HepG2 (cell line): ENCODE measurements at regions not wholly inside any gene's neighbourhood (a gene's known extent, or its start where the extent isn't known, plus 50 kb on each side); places are given as distances from the start of the nearest gene placed in this dataset.

Experiments used
- DPF2 ChIP-seq: sonication (generic); formaldehyde crosslinking; IDR thresholded peaks from 2 replicates; pipeline ENCODE4 v1.4.0; 2020; ENCODE audit warnings: mild to moderate bottlenecking, low read depth, missing genetic modification reagents, borderline replicate concordance
- HNRNPLL ChIP-seq: fragments of 200-400 bp; formaldehyde crosslinking; IDR thresholded peaks from 2 replicates; pipeline ENCODE4 v1.6.1; 2017; ENCODE audit warnings: mild to moderate bottlenecking, low read depth, low read length; ENCODE audit not compliant: poor library complexity, severe bottlenecking
- NR2F2 ChIP-seq: IDR thresholded peaks from 2 replicates; pipeline ENCODE4 v1.6.1; 2012; ENCODE audit warnings: low read depth, inconsistent platforms, borderline replicate concordance
- ZBTB7B ChIP-seq: sonication (generic); formaldehyde crosslinking; IDR thresholded peaks from 2 replicates; pipeline ENCODE4 v1.4.0; 2020; ENCODE audit warnings: missing genetic modification reagents
- ZMYM4 ChIP-seq: sonication (generic); formaldehyde crosslinking; IDR thresholded peaks from 2 replicates; pipeline ENCODE4 v1.8.1; 2023; ENCODE audit warnings: mild to moderate bottlenecking, missing genetic modification reagents
- ZNF260 ChIP-seq: sonication (generic); formaldehyde crosslinking; IDR thresholded peaks from 2 replicates; pipeline ENCODE4 v1.4.0; 2020; ENCODE audit warnings: missing genetic modification reagents, low read depth, mild to moderate bottlenecking, borderline replicate concordance
- ZNF281 ChIP-seq: sonication (generic); formaldehyde crosslinking; IDR thresholded peaks from 2 replicates; pipeline ENCODE4 v1.4.0; 2020; ENCODE audit warnings: missing genetic modification reagents, borderline replicate concordance
- ZNF326 ChIP-seq: sonication (generic); formaldehyde crosslinking; IDR thresholded peaks from 2 replicates; pipeline ENCODE4 v1.4.0; 2020; ENCODE audit warnings: missing genetic modification reagents, borderline replicate concordance
- ZNF33A ChIP-seq: sonication (generic); formaldehyde crosslinking; IDR thresholded peaks from 2 replicates; pipeline ENCODE4 v1.5.1; 2020; ENCODE audit warnings: missing genetic modification reagents, mild to moderate bottlenecking, moderate library complexity, borderline replicate concordance
- ZNF557 ChIP-seq: sonication (generic); formaldehyde crosslinking; IDR thresholded peaks from 2 replicates; pipeline ENCODE4 v1.4.0; 2020; ENCODE audit warnings: missing genetic modification reagents
- ZNF766 ChIP-seq: sonication (generic); formaldehyde crosslinking; IDR thresholded peaks from 2 replicates; pipeline ENCODE4 v1.5.0; 2020; ENCODE audit warnings: missing genetic modification reagents, borderline replicate concordance
- TF ChIP-seq, protein P1 (sequence below): sonication (generic); formaldehyde crosslinking; IDR thresholded peaks from 2 replicates; pipeline ENCODE4 v1.4.0; 2020; ENCODE audit warnings: mild to moderate bottlenecking, missing genetic modification reagents
- TF ChIP-seq, protein P2 (sequence below): sonication (generic); formaldehyde crosslinking; conservative IDR thresholded peaks from 2 replicates; pipeline ENCODE4 v1.4.0; 2020; ENCODE audit warnings: missing genetic modification reagents

GRCh38 chr1:178620584-178621475 is 104.2 kb upstream of the RALGPS2 start (continued):
- TF ChIP-seq, protein P1, sequence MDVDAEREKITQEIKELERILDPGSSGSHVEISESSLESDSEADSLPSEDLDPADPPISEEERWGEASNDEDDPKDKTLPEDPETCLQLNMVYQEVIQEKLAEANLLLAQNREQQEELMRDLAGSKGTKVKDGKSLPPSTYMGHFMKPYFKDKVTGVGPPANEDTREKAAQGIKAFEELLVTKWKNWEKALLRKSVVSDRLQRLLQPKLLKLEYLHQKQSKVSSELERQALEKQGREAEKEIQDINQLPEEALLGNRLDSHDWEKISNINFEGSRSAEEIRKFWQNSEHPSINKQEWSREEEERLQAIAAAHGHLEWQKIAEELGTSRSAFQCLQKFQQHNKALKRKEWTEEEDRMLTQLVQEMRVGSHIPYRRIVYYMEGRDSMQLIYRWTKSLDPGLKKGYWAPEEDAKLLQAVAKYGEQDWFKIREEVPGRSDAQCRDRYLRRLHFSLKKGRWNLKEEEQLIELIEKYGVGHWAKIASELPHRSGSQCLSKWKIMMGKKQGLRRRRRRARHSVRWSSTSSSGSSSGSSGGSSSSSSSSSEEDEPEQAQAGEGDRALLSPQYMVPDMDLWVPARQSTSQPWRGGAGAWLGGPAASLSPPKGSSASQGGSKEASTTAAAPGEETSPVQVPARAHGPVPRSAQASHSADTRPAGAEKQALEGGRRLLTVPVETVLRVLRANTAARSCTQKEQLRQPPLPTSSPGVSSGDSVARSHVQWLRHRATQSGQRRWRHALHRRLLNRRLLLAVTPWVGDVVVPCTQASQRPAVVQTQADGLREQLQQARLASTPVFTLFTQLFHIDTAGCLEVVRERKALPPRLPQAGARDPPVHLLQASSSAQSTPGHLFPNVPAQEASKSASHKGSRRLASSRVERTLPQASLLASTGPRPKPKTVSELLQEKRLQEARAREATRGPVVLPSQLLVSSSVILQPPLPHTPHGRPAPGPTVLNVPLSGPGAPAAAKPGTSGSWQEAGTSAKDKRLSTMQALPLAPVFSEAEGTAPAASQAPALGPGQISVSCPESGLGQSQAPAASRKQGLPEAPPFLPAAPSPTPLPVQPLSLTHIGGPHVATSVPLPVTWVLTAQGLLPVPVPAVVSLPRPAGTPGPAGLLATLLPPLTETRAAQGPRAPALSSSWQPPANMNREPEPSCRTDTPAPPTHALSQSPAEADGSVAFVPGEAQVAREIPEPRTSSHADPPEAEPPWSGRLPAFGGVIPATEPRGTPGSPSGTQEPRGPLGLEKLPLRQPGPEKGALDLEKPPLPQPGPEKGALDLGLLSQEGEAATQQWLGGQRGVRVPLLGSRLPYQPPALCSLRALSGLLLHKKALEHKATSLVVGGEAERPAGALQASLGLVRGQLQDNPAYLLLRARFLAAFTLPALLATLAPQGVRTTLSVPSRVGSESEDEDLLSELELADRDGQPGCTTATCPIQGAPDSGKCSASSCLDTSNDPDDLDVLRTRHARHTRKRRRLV (CRISPR knock-in tag): no peak
- TF ChIP-seq, protein P2, sequence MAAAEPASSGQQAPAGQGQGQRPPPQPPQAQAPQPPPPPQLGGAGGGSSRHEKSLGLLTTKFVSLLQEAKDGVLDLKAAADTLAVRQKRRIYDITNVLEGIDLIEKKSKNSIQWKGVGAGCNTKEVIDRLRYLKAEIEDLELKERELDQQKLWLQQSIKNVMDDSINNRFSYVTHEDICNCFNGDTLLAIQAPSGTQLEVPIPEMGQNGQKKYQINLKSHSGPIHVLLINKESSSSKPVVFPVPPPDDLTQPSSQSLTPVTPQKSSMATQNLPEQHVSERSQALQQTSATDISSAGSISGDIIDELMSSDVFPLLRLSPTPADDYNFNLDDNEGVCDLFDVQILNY: no peak
- TF ChIP-seq ZNF281 (peak; percentile 82), ZBTB7B (peak; percentile 80; the same call in 1 of the 2 replicates), DPF2 (CRISPR knock-in tag) (0 out of 2 replicates have a peak, but pooled peaks have one; percentile 54), ZNF33A (CRISPR knock-in tag) (no peak), ZNF326 (CRISPR knock-in tag) (no peak), HNRNPLL (no peak), ZNF557 (CRISPR knock-in tag) (no peak), NR2F2 (peak; percentile 91), ZMYM4 (CRISPR knock-in tag) (peak; percentile 89), ZNF766 (CRISPR knock-in tag) (peak; percentile 99; the same call in 1 of the 2 replicates), ZNF260 (CRISPR knock-in tag) (no peak)
